ENCODE measurements at regions not wholly inside any gene's neighbourhood (a gene's known extent, or its start where the extent isn't known, plus 50 kb on each side); places are given as distances from the start of the nearest gene placed in this dataset.

DNA sequence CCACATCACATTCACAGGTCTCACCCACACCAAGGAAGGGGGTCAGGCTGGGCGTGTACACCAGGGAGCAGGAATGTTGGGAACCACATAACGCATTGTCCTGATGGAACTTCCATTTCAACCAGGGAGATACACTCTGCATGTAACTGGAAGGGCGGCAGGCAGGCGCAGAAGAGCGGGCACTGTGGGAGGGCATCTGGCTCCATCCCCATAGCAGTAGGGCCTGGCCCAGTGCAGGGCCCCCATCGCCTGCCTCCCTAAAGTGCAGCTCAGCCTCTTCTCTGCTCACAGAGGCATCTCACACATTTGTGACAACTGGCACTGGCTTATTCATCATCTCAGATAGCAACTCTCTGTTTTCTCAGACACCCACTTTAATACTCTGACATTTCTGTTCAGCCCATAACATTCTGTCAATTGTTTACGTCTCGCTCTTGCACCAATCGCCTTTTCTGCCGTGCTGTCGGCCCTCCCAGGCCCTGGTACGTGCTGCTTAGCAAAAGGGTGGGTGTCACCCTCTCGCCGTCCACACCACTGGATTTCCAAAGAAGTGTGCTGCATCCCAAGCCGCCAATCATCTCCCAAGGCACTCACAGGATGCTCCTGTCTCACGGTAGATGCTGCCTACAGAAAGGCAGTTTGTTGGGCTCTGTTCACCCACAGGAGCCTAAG is 353.3 kb upstream of the ZNF507 start:
- TF ChIP-seq EP300 (IDR thresholded peaks at IDR 0.05) (no peak), POLR2AphosphoS5 (IDR thresholded peaks at IDR 0.05) (no peak)
- TF ChIP-seq, protein P1, sequence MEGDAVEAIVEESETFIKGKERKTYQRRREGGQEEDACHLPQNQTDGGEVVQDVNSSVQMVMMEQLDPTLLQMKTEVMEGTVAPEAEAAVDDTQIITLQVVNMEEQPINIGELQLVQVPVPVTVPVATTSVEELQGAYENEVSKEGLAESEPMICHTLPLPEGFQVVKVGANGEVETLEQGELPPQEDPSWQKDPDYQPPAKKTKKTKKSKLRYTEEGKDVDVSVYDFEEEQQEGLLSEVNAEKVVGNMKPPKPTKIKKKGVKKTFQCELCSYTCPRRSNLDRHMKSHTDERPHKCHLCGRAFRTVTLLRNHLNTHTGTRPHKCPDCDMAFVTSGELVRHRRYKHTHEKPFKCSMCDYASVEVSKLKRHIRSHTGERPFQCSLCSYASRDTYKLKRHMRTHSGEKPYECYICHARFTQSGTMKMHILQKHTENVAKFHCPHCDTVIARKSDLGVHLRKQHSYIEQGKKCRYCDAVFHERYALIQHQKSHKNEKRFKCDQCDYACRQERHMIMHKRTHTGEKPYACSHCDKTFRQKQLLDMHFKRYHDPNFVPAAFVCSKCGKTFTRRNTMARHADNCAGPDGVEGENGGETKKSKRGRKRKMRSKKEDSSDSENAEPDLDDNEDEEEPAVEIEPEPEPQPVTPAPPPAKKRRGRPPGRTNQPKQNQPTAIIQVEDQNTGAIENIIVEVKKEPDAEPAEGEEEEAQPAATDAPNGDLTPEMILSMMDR (IDR thresholded peaks at IDR 0.05) = no peak

All from gastroesophageal sphincter (tissue), 3 donors.